HG03103 (cell line): ENCODE measurements at regions not wholly inside any gene's neighbourhood (a gene's known extent, or its start where the extent isn't known, plus 50 kb on each side); places are given as distances from the start of the nearest gene placed in this dataset.
"Not testable (repeated sequence)": the region's sequence is repeated elsewhere in the genome, so short reads cannot be mapped to it uniquely, and the experiment has no call there.

Experiments used
- ATAC-seq: cut with Tn5 transposase; IDR thresholded peaks from one replicate; pipeline ENCODE4 v1.9.1; 2021; ENCODE audit warnings: low read depth; ENCODE audit not compliant: unreplicated experiment

DNA sequence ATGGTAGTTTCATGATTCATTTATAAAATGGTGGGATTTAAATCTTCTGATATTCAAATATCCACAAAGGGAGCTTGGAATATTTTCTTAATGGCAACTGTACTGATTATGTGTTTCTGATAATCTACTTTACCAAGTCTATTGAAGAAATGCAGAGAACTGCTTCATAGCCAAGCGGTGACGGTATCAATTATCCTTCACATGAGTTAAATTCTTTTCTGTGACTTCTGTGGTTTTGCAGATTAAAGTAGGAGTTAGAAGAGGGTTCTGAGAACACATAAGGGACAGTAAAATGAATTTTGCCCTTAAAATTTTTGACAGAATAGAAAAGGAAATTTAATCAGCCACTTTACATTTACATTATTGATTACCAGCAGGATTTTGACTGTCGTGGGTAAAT lies 563.2 kb downstream of the GBE1 start:
- no peak for ATAC-seq

DNA sequence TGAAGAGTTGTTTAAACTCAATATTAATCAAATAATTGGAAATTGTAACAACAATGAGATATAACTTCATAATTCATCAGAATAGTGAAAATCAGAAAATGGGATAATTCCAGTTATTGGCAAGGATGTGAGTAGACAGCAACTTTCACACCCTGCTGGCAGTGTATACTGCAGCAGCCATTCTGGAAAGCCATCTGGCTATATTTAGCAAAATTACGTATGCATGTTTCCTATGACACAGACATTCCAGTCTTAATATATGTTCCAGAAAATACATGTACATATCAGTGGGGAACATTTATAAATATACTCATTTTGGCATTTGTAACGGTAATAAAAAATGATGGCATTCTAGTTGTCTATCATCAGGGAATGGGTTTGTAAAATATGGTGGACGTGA lies 564.1 kb downstream of the GBE1 start:
- no peak for ATAC-seq

DNA sequence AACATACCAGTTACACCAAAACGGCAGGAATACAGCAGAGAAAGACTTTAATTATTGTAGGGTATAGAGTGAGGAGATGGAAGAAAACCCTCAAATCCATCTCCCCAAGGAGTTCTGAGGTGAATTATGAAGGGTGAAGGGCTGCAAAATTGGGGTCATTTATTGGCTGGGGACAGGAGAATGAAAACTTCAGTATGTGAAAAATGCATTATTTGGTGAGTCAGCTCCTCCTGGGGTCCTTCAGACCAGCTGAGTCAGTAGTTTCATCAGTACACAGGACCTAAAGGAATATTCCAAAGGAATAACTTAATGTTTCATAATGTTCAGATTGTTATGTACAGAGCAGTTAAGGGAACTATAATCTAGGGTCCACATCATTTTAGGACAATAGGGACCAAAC lies 566.0 kb downstream of the GBE1 start:
- no peak for ATAC-seq

DNA sequence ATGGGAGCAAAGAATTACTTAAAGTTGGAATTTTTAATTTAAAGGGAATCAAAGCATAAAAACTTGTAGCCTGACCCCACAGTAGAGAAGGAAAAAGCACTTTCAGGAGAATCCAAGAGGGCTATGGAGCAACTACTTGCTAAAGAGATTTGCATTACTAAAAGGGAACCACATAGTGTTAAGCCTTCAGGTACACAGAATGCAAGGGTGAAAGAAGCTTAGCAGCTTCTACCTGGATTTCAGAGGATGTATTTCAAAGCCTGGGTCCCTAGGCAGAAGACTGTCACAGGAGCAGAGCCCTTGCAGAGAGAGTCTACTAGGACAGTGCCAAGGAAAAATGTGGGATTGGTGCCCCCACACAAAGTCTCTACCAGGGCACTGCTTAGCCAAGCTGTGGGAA lies 575.0 kb downstream of the GBE1 start:
- ATAC-seq: no peak

DNA sequence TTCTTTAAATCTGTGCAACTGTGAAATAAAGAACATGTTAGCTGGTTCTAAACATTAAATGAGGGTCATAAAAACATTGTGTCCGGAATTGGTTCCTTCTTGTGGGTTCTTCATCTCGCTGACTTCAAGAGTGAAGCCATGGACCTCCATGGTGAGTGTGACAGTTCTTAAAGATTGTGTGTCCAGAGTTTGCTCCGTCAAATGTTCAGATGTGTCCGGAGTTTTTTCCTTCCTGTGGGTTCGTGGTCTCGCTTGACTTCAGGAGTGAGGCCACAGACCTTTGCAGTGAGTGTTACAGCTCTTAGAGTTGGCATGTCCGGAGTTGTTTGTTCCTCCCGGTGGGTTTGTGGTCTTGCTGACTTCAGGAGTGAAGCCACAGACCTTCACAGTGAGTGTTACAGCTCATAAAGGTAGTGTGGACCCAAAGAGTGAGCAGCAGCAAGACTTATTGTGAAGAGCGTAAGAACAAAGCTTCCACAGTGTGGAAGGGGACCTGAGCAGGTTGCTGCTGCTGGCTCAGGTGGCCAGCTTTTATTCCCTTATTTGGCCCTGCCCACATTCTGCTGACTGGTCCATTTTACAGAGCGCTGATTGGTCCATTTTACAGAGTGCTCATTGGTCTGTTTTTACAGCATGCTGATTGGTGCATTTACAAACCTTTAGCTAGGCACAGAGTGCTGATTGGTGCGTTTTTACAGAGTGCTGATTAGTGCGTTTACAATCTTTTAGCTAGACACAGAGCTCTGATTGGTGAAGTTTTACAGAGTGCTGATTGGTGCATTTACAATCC lies 579.2 kb downstream of the GBE1 start:
- not testable (repeated sequence) for ATAC-seq

DNA sequence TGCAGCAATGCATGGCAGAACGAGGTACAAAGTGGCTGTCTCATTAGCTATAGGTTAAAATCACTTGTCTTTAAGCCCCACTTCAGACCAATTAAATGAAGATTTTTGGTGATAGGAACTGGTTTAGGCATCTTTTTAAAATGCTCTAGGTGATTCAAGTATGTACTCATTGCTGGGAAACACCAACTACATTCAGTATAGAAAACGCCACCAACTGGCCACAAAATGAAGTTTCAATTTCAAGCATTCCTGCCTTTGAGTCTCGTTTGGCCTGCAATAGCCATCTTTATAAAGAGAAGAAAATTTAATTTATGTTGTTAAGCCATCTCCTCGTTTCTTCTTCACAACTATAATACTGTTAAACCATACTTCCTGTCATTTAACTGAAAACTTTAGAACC lies 587.9 kb downstream of the GBE1 start:
- no peak for ATAC-seq

DNA sequence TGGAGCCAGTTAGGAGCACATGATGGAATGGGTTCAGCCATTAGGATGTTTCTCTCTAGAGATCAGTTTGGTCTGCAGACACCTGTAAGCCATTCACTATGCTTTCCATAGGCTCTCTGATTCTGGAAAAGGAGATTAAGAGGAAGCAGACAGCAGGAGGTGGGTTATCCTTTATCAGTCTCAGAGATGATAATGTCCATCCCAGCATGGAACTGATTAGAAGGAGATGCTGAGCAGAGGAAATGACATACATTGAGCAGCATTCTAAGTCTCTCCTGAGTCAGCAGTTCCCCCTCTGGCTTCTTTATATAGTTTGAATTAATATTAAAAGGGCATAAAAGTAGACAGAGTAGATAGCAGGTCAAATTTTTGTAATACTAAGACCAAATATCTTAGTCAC lies 591.1 kb downstream of the GBE1 start:
- no peak for ATAC-seq

DNA sequence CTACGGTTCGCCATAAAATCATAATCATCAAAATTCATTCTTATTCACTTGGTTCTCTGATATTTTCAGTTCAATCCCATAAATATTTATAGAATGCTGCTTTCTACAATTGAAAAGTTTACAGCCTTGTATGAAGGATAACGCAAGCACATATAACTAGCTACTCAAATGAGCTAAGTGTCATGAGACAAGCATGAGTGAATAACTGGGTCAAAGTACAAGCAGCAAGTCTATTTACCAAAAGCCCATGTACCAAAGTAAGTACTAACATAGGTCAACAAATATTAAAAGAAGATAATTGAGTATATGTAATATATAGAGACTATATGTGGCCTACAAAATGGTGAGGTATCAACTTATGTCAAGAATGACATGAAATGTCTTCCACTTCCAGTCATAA lies 596.6 kb downstream of the GBE1 start:
- no peak for ATAC-seq

DNA sequence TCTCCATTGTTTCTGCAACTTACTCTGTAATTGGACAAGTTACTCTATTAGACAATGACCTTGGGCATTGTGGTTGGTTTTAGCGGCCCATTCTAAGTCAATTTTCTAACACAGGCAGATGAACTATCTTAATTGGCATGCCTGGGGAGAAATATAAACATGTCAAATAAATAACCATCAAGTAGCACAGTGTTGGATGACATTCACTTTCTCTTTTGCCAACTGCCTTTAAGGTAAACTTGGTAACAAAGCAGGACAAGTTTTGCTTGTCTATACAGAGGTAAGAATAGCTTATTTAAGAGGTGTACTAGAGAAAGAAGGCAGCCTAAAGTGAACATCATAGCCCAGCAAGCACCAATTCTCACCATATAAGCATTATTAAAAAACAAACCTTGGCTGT lies 599.6 kb downstream of the GBE1 start:
- ATAC-seq: no peak

DNA sequence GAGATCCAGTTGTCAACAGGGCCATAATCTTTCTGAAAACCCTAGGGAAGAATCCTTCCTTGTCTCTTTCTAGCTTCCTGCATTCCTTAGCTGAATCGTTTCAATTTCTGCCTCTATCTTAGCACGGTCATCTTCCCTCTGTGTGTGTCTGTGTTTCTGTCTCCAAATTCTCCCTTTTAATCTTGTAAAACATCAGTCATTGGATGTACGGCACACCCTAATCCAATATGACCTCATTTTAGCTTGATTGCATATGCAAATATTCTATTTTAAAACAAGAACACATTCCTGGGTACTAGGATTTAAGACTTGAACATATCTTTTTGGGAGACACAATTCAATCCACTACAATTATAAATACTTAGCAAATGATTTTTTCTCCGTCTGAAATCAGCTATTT lies 600.3 kb downstream of the GBE1 start:
- ATAC-seq: no peak

DNA sequence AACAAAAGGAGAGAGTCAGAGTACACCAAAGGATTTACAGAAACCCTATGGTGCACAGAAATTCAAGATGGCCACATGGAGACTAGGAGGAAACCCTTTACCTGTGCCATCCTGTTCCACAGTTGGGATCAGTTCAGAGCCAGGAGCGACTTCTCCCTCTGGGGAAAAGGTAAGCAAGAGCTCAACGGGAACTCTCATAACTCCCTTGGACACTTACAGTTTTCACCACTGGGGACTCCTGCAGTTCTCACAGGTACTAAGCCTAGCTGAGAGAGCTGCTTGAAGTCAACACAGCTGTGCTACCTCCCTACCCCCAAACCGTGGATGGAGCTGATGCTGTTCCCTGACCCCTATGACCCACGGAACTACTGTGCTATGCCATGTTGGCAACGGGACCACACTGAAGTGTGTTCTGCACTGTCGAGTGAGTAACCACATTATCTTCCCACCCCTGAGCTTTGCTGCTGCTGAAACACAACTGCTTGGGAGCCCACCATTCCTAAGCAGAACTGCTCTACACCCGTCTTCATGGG lies 606.8 kb downstream of the GBE1 start:
- no peak for ATAC-seq

DNA sequence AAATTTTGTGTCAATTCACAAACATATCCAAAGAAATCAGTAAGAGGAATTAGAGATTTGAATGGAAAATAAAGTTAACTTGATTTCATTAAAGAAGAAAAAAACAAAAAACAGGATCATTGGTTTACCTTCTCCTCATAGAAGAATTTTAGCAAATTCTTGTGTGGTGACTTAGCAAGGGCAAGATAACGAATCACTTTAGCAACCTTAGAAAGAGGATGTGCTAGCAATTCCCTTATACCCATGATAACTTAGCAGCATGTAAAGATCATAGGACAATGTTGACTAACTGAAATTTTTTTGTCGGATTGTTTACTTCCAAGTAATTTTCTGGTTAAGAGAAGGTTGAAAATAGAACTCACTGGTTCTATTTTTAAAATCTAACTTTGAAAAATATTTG lies 609.3 kb downstream of the GBE1 start:
- no peak for ATAC-seq

DNA sequence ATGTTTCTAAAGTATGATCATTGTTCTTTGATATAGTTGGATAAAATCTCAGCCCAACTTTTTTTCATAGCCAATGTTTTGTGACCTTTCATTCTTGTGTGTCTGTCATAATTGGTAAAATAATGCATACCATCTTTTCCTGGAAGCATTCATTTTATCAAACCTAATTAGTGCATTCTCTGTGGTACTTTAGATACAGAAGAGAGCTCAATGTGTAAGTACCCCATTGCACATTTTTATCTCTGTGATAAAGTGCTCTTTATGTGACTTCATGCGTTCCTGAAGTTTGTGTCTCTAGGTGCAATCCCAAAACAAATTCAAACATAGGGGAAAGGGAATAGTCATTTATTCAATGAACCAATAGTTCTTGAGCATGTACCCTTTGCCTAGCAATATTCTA lies 628.5 kb downstream of the GBE1 start:
- no peak for ATAC-seq

DNA sequence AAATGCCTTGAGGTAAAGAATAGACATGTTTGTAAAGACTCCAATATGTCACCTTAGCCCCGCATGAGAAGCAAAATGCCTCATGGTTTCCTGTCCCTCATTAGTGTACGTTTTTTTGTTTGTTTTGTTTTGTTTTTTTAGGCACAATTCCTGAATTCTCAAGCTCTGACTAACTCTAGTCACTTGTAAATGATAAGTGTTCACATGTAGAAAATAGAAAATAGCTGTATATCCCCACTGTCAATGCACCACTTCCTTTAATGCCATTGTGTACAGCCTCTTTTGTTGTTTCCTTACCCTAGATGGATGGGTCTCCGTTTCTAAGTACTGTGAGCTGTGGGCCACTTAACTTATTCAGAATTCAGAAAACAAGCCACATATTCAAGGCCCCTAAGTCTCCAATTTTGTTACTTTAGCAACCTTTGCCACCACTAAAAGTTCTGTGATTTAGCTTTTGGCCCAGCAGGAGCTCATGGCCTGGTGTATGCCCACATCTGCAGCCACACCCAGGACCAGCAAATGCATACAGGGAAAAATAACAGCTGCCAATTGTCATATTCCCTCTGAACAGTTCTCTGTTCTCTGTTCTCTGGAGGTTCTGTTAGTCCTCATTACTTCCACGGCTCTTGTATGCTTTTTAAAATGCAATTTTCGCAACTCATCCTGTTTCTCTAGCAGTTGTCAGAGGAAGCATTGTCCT lies 655.5 kb downstream of the GBE1 start:
- ATAC-seq: no peak

DNA sequence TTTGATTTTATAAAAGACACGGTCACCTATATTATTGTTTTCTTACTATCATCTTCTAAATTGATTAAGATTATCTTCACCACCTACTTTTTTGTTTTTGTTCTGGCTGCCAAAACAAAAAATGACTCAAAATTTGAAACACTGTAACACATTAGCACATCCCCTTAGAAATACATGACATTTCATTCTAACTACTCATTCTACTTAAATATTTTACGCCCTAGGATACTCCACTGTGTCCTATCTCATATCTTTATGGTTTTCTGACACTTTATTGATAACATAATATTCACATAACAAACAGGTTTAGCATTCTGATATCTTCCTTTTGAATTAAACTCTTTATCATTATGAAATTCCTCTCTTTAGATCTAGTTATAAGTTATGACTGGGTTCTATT lies 656.2 kb downstream of the GBE1 start:
- ATAC-seq: no peak

DNA sequence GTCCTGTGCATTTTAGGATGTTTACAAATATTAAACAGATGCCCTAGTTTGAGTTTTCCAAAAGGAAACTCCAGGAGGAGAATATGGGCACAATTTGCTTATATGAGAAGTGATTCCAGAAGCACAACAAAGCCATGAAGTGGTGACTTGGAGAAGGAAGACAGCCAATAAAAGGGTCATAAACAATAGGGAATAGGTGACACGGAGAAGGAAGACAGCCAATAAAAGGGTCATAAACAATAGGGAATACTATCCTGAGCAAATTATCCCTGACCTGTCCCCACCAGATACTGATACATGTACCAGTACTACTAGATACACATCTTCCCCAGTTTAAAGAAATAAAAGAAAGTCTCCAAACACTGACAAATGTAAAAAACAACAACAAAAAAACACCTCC lies 663.6 kb downstream of the GBE1 start:
- ATAC-seq: no peak

DNA sequence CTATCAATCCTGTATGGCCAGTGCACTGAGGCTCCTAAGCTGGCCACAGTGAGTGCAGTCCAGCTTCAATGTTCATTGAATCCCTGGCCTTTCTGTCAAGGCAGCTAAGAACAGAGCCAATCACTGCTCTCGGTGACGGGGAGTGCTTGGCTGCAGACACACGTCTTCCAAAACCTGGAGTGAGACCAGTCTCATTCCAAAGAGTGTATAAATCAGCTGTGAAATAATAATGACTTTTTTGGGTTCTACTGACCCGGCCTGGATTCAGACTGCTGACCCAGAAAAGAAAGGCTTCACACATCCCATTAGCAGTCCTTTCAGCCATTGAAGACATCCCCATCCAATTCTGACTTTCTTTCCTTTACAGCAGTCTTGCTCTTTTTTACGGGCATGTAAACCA lies 665.5 kb downstream of the GBE1 start:
- no peak for ATAC-seq

DNA sequence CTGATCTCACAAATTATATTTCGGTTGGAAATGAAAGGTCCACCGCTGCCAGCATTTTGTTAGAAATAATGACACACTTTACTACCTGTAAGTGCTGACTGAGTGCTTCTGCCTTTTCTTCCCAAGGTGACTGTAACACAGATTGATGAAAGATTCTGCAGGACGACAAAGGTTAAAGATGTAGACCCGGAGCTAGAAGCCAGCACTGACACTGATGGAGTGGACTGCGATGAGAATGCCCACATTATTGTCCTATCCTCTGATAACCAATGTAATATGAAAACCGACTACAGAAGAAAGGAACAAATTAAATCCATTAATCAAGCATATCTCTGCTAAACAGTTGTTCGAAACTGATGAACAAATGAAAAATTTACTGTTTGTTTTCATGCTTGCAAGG lies 666.5 kb downstream of the GBE1 start:
- ATAC-seq: no peak

DNA sequence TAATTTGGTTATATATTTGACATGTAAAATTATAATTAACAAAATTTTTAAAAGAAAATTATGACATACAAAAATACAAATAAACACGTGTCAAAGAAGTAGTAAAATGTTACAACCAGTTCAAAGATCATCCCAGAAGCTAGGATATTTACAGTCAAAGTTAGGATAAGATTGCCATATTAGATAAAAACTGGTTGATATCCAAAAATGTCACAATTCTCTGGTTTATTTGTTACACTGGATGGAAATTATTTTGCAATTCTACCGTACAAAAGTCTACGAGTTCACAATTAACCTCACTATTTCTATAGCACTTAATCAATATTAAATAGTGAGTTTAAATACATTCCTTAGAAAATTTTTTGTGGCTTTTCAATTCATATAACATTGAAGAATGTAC lies 673.8 kb downstream of the GBE1 start:
- no peak for ATAC-seq

DNA sequence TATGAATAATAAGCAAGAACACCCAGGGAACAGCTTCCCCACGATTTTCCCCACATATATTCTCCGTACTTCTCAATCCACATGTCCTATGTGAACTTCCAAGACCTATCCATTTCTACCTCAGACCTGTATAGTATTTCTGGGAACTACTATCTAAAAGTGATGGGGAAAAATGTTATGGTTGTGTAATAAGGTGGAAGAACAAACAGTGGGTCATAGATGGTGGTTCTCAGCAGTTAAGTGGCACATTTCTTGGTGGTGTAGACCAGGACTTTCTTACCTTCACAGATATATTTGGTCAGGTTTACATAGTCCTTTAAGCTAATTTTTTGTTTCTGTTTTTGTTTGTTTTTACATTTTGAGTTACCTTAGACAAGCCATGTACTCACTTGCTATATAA lies 675.1 kb downstream of the GBE1 start:
- no peak for ATAC-seq

DNA sequence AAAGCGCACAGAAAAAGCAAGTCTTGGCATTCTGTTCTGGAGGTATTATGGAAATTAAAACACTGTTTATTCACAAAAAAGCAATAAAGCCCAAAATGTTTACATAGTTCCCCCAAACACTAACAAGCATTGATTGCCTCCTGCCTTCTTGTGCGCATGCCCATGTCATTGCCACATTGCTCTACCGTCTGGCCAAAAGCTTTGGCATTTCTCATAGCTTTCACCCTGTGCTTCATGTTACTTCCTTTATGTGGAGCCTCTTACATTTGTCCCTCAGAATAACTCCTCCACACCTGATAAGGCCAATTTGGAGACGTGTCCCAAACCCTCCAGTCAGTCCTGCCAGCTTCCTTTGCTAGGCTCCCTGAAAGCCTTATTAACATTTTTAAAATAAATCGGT lies 680.8 kb downstream of the GBE1 start:
- ATAC-seq: no peak

DNA sequence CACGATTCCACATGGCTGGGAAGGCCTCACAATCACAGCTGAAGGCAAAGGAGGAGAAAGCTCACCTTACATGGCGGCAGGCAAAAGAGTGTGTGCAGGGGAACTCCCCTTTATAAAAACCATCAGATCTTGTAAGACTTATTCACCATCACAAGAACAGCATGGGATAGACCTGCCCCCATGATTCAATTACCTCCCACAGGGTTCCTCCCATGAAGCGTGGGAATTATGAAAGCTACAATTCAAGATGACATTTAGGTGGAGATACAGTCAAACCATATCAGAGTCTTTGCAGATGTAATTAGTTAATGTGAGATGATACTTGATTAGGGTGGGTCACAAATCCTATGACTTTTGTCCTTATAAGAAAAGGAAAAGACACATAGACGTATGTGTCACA lies 688.9 kb downstream of the GBE1 start:
- no peak for ATAC-seq
